SKM-1 (cell line): ENCODE measurements at regions not wholly inside any gene's neighbourhood (a gene's known extent, or its start where the extent isn't known, plus 50 kb on each side); places are given as distances from the start of the nearest gene placed in this dataset.
"Not testable (repeated sequence)": the region's sequence is repeated elsewhere in the genome, so short reads cannot be mapped to it uniquely, and the experiment has no call there.

Experiments
- DNase-seq: peaks from one replicate; lab custom pipeline; 2025; ENCODE audit not compliant: unreplicated experiment; lab: John Stamatoyannopoulos, UW

DNA sequence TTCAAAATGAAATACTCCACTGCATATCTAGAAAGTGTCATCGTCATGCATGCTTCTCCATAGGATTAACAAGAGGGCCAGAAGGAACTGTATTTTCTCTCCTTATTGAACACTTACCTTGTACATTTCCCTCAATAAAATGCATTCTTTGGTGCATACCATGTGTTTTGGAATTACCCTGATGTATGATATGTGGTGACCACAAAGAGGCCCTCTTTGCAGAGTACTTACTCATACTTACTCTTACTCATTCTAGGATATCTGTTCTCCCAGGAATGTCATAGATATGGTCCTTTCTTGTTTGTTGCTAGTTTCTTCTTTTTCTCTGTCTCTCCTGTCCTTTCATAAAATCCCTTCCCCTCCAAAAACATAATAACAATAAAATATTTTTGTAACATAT is 1087.1 kb upstream of the POT1 start:
- no peak for DNase-seq

DNA sequence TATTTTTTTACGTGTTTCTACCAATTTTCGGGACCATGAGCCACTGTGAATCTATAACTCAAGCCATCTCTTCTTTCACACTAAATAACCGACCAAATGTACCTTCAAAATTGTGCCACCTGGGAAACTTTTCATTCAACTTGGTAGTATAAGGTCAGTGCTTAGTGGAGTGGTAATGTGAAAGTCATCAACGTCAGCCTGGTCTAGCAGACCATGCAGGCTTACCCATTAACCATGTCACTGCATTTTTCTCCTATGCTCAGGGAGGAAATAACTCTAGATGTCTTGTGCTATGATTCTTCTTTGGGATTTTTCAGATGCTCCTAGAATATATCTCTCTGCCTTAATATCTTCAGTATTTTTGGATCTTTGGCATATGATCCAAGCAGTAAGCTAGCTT is 1075.4 kb upstream of the POT1 start:
- DNase-seq = no peak

DNA sequence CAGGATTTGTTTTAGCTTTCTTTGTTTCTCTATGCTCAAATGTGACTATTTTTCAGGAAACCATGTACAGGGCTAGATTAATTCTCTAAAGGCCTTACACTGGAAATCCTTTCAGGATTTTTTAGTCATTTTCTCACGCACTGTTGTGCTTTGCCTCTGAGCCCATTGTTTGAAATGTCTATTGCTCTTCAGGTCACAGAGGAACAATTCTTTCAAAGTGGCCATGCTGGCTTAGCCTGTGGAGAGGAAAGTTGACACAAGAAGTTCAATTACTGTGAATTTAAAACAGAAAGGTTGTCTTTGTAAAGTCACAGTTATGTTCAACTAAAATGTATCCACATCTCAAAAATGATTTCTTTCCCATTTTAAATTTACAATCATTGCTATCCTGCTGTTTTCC is 1071.7 kb upstream of the POT1 start:
- DNase-seq = no peak

DNA sequence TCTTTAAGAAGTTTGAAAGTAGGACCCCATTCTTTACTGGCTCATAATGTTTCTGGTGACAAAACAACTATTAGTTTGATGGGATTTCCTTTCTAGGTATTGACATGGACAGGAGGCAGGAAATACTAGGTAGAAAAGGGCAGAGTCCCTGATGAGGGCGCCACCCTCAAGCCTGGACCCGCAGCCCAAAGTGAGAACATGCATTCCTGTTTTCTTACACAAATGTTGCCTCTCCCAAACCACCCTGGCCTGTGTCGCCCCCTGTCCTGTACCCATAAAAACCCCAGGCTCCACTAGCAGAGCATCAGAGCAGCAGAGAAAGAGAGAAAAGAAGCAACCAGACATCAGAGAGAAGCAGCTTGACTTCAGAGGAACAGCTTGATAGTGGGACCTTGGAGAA is 1055.2 kb upstream of the POT1 start:
- DNase-seq = no peak

DNA sequence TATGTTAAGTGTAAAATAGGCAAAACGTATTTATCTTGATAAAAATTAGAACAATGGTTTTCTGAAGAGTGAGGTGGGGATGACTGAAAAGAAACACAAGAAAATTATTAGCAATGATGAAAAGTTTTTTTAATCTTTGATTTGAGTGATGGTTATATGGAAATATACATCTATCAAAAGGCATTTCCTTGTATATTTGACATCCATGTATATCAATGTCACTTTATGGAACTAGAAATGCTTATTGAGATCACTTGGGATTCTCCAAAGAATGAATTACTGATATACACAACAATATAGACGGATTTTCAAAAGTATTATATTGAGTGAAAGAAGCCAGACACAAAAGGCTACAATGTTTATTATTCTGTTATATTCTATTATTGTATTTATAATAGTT is 1042.0 kb upstream of the POT1 start:
- DNase-seq = no peak

DNA sequence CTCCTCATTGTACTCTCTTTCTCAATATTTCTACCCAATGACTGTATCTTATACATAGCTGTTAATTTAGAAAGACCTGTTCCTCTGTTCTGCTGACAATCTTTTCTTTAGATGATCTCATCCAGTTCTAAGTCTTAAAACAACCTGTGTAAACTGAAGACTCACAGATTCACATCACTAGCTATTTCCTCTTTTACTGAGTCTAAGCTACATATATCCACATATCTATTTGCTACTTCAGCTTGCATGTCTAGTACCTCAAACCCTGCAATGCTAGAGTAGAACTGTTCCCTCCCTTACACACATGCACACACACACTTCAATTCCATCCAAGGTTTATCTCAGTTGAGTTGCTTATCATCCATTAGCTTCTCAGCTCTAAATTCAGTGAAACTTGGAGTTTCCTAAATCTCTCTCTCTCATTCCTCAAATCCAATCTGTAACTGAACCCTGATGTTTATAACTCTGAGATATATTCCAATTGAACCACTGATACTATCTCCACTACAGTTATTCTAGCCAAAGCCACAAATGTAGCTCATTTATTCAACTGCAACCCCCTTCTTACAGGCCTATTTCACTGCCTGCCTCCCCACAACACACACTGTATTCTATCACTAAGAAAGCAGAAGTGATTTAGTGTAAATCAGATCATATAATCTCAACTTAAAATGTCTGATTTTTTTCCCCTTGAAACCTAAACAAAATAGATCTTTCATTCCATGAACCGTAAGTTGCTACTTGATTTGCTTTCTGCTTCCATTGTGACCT is 1036.8 kb upstream of the POT1 start:
- DNase-seq = no peak

DNA sequence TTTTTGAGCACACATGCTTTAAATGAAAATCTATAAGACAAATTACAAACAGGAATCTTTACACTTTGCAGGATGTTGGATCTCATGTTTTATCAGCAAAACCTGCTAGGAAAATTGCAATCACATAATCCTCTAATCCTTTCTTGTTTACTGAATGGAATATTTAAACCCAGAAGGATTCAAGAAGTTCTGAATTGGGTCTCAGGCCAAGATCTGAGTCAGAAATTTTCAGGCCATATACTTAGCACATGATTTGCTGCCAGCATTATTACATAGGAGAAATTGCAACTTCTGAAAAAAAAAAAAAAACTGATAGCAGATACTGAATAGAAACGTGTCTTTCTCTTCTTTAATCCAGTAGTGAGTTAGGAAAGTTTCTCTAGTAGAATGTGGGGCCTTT is 1005.3 kb upstream of the POT1 start:
- no peak for DNase-seq

DNA sequence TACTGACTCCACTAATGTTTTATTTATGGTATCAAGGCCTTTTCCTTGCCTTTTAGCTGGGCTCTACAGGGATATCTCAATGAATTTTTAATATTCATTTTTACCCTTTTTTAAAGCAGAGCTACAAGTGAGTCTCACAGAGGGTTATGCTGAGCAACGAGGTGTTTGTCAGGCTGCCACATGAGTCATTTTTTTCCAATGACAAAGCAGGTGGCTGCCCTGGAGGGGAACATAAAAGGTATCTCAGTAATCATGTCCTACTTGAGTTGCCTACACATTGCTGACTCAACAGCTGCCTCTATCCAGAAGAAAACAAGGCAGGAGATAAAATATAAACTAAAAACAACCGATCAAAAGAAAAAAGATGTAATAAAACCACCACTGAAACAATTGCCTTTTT is 1004.9 kb upstream of the POT1 start:
- DNase-seq = no peak

DNA sequence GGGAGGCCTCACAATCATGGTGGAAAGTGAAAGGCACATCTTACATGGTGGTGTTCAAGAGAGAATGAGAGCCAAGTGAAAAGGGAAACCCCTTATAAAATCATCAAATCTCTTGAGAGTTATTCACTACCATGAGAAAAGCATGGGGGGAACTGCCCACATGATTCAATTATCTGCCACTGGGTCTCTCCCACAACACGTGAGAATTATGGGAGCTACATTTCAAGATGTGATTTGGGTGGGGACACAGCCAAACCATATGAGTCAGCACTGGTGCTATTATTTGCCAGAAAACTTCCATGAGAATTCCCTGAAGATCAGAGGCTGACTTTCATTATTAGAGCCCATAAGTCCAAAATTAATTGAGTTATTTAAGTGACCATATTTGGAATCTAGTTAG is 1001.2 kb upstream of the POT1 start:
- no peak for DNase-seq

DNA sequence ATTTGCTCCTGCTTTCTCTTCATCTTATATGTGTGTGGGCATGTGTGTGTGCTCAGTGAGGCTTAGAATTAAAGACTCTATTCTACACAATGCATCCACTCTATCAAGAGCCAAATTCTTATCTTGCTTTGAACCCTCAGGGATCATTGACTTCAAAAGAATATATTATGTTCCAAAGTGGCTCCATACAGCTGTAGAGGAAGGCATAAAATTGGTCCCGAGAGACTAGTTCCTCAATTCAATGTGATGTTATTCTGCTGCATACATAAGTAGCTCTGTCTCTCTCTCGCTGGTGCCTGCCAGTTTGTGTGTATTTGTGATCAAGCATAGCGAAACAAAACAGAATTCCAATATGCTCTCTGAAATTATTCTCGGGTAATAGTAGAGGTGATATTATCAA is 997.9 kb upstream of the POT1 start:
- no peak for DNase-seq

DNA sequence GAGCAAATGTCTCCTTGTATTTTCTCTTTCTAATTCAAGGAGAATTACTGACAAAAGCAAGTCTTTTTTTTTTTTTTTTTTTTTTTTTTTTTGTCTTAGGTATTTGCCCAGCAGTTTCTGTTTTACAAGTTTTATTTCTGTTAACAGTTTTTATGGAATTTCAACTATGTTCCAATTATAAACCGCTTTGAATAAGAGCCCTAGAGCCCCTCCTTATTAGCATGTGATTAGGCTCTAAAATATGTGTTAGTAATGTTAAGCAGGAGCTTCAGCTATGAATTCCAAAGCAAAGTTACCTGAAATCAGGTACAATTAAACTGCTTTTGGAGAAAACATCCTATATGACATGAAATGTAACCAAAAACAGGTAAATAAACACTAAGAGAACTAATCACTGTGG is 997.0 kb upstream of the POT1 start:
- no peak for DNase-seq

DNA sequence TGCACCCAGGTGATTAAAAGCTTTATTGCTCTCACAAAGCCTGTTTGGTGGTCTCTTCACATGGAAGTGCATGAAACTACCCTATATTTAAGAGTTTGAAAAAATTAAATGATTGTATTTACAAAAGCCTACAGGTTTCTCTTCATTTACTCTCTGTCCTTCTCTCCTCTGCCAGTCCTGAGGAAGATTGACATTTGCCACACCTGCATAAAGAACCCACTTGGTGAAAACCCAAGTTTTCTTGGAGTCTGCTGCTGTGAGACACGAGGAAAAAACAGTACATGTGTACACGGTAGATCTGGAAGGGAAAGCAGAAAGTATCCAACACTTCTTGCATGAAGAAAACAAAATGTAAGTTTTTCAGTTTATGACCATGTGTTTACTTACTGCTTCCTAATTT is 994.4 kb upstream of the POT1 start:
- DNase-seq = no peak

DNA sequence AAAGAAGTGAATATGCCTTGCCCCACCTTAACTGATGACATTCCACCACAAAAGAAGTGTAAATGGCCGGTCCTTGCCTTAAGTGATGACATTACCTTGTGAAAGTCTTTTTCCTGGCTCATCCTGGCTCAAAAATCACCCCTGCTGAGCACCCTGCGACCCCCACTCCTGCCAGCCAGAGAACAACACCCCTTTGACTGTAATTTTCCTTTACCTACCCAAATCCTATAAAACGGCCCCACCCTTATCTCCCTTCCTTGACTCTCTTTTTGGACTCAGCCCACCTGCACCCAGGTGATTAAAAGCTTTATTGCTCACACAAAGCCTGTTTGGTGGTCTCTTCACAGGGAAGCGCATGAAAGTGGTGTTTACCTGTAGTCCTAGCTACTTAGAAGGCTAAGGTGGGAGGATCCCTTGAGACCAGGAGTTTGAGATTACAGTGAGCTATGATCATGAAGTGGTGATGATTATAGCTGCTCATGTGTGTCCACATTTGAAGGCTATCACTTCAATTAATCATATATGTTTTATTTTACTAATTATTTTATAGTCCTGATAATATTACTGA is 985.8 kb upstream of the POT1 start:
- not testable (repeated sequence) for DNase-seq

DNA sequence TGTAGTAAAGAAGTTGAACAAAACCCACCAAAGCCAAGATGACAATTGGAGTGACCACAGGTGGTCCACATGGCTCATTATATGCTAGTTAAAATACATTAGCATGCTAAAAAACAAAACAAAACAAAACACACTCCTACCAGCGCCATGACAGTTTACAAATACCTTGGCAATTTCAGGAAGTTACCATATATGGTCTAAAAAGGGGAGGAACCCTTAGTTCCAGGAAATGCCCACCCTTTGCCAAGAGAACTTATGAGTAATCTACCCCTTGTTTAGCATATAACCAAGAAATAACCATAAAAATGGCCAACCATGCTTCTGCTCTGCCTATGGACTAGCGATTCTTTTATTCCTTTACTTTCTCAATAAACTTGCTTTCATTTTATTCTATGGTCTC is 979.1 kb upstream of the POT1 start:
- no peak for DNase-seq

DNA sequence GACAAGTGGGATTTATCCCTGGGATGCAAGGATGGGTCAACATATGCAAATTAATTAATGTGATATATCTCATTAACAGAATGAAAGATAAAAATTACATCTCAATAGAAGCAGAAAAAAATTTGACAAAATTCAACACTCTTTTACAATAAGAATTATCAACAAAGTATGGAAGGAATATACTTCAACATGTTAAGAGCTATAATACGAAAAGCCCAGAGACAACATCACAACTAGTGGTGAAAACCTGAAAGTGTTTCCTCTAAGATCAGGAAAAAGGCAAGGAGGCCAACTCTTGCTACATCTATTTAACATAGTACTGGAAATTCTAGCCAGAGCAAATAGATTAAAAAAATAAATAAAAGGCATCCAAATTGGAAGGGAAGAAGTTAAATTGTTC is 970.0 kb upstream of the POT1 start:
- no peak for DNase-seq

DNA sequence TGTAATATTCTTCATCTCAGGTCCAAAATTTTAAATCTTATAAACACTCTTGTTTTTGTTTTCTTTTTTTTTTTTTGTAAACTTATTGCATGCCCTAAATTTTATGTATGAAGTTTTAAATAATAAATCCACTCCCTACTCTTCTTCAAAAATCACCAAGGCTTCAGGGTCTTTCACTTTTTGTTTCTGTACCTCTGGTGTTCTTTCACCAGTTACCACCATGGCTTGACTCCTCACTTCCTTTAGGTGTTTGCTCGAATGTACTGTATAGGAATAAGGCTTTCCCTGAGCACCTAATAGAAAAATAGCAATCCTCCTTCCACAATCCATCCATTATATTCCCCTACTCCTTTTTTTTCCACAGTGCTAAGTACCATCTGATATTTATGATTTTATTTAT is 962.8 kb upstream of the POT1 start:
- no peak for DNase-seq

DNA sequence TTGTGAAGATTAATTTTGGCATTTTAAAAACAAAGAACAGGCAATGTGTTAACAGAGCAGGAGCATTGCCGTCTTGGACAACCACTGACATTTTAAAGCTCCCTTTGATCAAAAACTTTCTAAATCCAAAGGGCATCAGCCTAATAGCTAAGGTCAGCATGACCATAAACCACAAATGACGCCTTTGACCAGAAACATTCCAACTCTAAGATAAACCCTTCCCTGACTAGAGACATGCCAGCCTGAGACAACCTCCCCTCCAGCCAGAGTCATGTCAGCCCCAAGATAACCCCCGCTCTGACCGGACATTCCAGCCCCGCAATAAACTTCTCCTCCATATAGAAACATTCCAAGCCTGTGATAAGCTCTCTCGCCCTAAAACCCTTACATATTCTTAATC is 949.4 kb upstream of the POT1 start:
- DNase-seq = no peak

DNA sequence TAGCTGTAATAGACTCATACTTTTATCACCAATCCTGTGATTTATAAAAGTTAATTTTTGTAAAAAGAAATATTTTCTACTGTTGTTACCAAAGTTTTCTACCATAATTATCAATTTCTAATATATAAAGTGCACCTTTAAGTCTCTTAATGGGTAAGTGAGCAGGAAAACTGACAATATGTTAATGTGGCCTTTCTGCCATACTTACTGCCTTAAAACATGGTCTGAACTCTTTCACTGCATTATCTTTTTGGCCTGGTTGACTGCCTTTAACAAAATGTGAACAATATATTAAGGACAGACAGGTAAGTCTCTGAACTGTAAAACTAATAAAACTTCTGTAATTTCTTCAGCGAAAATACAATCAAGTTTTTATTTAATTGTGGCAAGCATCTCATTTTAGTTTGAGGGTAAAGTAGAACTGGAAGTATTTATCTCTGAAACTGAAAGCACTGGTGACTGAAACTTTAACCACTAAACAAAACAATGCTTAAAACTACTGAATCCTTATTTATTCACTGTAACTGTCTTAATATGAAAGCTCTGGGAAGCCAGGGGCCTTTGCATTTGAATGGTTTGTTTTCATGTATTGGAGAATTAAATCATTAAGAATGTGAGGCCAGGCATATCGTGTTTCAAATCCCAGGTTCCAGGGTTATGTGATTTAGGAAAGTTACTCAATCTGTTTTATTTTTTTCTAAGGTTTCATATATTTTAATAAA is 948.8 kb upstream of the POT1 start:
- DNase-seq = no peak

DNA sequence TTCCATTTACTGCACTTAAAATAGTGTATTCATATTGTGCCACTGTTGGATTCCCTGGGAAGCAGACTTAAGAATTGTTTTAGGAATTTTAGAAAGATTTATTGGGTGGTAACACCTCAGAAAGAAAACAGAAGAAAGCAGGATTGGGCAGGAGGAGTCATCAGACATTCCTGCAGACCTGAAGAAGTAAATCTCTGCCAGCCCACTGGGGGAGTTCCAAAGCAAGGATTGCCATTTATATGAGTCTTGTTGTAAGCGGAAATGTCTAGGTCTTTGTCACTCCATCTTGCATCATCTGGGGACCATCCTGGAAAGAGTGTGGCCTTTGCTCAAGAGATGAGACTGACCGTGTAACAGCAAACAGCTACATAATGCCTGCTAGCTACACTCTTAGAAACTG is 947.6 kb upstream of the POT1 start:
- DNase-seq = no peak

DNA sequence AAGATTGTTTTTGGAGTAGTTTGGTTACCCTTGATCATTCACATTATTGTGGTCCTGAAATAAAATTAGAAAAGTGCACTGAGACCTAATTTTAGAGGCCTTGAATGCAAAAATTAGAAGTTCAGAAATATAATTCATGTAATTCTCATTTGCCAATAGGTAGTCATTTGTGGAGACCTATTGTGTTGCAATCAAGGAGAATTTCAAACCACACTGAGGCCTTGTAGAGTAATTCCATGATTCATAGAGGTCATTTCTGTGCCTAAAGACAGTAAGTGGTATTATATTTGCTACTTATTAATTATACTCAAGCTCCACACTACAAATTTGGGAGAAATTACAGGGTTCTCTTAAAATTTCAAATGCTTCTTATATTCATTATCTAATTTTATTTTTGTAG is 946.8 kb upstream of the POT1 start:
- no peak for DNase-seq

DNA sequence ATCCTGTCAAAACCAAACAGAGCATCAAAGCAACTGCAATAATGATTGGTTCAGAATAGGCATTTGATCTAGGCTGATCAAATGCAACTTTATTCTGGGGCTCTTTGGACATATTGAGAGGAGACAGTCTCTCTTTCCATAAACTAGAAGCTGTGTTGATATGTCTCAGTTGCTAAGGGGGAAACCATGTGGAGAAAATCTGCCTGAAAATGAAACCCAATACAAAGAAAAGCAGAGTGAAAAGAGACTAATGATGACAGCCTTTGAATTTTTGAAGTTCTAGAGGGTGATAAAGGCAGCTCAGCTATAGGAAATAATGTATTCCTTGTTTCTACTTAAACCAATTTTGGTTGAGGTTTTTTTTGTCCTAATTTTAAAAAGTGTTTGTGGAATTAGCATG is 941.8 kb upstream of the POT1 start:
- DNase-seq = no peak

DNA sequence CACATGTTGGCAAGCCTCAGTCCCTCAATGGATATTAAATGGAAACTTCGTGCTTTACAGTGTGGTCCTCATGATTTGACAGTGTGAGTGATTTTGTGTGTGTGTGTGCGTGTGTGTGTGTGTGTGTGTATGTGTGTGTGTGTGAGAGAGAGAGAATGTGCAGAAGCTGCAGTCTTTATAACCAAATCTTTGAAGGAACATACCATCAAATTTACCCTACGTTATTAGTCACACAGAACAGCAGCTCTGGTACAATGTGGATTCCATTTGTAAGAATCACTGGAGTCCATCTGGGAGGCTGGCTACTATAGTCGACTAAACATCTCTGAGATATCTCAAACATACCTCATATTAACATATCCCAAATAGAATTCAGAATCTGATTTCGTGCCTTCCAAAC is 928.0 kb upstream of the POT1 start:
- no peak for DNase-seq

DNA sequence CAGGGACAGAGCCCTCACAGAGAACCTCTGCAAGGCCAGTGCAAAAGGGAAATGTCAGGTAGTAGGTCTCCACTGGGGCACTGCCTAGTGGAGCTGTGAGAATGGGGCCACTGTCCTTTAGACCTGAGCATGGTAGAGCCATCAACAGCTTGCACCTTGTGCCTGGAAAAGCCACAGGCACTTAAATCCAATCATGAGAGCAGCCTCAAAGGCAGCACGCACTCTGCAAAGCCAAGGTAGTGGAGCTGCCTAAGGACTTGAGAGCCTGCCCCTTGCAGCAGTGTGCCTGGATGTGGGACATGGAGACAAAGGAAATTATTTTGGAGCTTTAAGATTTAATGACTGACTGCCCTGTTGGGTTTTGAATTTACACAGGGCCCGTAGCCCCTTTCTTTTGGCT is 918.5 kb upstream of the POT1 start:
- DNase-seq = no peak
